Right atrium auricular region (tissue), 2 donors: ENCODE measurements at regions not wholly inside any gene's neighbourhood (a gene's known extent, or its start where the extent isn't known, plus 50 kb on each side); places are given as distances from the start of the nearest gene placed in this dataset.
"Not testable (repeated sequence)": the region's sequence is repeated elsewhere in the genome, so short reads cannot be mapped to it uniquely, and the experiment has no call there.

Experiments used
- DNase-seq: peaks from one replicate; pipeline ENCODE4 v3.0.0-alpha.2; 2019; ENCODE audit warnings: low spot score
- H3K27ac ChIP-seq, 2 donors: fragments of 200-600 bp; sonication (generic); 1 replicate in 1 of 2; 2 replicates in 1 of 2; pipeline ENCODE4 v1.5.1; 2016 to 2019
- H3K27me3 ChIP-seq, 2 donors: fragments of 200-600 bp; sonication (generic); one replicate each; pipeline versions ENCODE4 v1.5.1 to v1.6.0; 2017 to 2019
- H3K36me3 ChIP-seq: fragments of 200-600 bp; sonication (generic); one replicate; pipeline ENCODE4 v1.5.1; 2016
- H3K4me1 ChIP-seq, 2 donors: fragments of 200-600 bp; sonication (generic); one replicate each; pipeline versions ENCODE4 v1.5.1 to v1.6.0; 2017 to 2019
- H3K4me3 ChIP-seq, 2 donors: fragments of 200-600 bp; sonication (generic); 1 replicate in 1 of 2; 2 replicates in 1 of 2; pipeline ENCODE4 v1.5.1; 2017 to 2019; ENCODE audit warnings: mild to moderate bottlenecking in 1 of 2, moderate library complexity in 1 of 2
- H3K9me3 ChIP-seq, 2 donors: fragments of 200-600 bp; sonication (generic); one replicate each; pipeline ENCODE4 v1.5.1; 2019
- TF ChIP-seq, protein P1 (sequence below), 2 donors: fragments of 200-600 bp; sonication (generic); IDR thresholded peaks; one replicate each; pipeline ENCODE4 v1.5.1; 2019; ENCODE audit warnings: antibody characterized with exemption in 2 of 2

DNA sequence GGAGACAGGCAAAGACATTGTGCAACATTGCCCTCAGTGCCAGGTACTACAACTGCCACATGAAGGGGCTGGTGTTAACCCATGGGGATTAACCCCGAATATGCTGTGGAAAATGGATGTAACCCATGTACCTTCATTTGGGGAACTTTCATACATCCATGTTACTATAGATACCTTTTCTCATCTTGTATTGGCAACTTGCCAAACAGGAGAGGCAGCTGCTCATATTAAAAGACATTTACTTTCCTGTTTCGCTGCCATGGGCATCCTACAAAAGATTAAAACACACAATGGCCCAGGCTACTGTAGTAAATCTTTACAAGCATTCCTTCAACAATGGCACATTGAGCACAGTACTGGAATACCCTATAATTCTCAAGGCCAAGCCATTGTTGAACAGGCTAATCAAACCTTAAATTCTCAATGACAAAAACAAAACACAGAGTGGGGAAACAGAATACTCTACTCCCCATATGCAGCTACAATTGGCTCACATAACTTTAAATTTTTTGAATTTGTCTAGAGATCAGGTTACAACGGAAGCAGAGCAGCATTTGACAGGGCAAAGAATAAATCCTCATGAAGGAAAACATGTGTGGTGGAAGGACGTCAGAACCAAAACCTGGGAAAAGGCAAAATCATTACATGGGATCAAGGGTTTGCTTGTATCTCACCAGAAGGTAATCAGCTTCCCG is 1723.5 kb upstream of the LRRTM1 start:
- Histone ChIP-seq H3K27me3 (no peaks in the 10 kb centered on the region), H3K9me3 (no peaks in the 10 kb centered on the region), H3K4me3 (no peak overlapping the region), H3K4me1 (no peaks in the 10 kb centered on the region), H3K36me3 (no peaks in the 10 kb centered on the region), H3K27ac (no peak overlapping the region)
- DNase-seq: no peak
- TF ChIP-seq, protein P1, sequence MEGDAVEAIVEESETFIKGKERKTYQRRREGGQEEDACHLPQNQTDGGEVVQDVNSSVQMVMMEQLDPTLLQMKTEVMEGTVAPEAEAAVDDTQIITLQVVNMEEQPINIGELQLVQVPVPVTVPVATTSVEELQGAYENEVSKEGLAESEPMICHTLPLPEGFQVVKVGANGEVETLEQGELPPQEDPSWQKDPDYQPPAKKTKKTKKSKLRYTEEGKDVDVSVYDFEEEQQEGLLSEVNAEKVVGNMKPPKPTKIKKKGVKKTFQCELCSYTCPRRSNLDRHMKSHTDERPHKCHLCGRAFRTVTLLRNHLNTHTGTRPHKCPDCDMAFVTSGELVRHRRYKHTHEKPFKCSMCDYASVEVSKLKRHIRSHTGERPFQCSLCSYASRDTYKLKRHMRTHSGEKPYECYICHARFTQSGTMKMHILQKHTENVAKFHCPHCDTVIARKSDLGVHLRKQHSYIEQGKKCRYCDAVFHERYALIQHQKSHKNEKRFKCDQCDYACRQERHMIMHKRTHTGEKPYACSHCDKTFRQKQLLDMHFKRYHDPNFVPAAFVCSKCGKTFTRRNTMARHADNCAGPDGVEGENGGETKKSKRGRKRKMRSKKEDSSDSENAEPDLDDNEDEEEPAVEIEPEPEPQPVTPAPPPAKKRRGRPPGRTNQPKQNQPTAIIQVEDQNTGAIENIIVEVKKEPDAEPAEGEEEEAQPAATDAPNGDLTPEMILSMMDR (IDR thresholded peaks at IDR 0.05): no peak

DNA sequence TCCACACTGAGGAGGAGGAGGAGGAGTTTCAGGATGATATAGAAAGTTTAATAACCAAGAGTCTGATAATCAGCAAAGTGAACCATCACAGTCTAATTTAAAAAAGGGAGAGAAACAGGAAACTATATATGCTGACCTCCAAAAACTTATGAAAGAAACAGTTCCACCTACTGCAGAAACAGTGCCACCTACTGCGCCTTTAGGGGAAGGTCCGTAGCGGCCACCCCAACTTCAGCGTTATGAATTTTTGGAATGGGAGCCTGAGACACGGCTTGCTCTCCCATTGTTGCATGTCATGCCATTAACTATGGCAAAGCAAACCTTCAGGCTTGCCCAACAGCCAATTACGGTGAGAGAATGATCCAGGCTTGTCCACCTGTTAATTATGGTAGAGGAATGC is 1719.2 kb upstream of the LRRTM1 start:
- TF ChIP-seq, protein P1 (IDR thresholded peaks at IDR 0.05): no peak
- DNase-seq: no peak
- H3K27me3 ChIP-seq: no peaks in the 10 kb centered on the region

DNA sequence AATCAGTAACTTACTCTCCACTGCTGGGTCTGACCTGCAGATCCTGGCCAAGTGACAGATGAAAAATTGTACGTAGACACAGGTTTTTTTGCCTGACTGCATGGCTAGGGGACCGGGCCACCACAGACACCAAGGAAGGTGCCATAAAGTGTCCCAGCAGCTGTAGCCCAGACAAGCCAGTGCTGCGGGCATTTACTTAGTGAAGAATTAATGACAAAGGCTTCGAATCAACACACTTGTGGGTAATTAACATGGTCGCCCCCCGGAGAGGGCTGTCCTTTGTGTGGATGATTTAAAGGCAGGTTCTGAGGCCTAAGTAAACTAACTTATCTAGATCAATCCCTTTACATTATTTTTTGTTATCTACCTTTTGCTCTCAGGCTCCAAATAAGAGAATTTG is 1709.1 kb upstream of the LRRTM1 start:
- Histone ChIP-seq H3K4me3 (no peak overlapping the region), H3K9me3 (no peaks in the 10 kb centered on the region), H3K36me3 (no peaks in the 10 kb centered on the region), H3K4me1 (no peaks in the 10 kb centered on the region), H3K27me3 (no peaks in the 10 kb centered on the region), H3K27ac (no peak overlapping the region)
- TF ChIP-seq, protein P1 (IDR thresholded peaks at IDR 0.05): no peak
- no peak for DNase-seq

More for the DNA sequence above, 1719.2 kb upstream of the LRRTM1 start:
- Histone ChIP-seq H3K27ac (no peak overlapping the region), H3K9me3 (no peaks in the 10 kb centered on the region), H3K4me1 (no peaks in the 10 kb centered on the region), H3K36me3 (no peaks in the 10 kb centered on the region), H3K4me3 (no peak overlapping the region)

DNA sequence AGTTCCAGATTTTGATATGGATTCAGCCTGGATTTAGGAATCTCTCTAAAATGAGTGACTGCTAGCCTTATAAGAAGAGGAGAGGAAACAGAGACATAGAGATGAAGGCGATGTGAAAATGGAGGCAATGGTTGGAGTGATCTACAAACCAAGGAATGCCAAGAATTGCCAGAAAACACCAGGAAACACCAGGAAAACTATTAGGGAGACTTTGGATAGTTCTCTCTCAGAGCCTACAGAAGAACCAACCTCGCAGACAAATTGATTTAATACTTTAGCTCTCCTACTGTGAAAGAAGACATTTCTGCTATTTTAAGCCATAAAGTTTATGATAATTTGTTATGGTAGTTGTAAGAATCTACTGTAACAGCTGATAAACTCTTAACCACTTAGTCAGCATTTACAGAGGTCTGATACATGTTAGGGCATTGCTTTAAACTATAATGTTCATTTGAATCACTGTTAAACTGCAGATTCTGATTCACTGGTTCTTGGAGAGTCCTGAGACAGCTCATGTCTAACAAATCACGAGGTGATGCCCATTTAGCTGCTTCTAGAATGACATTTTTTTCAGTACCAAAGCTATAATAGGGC is 1702.6 kb upstream of the LRRTM1 start:
- Histone ChIP-seq H3K4me3 (no peak overlapping the region), H3K27ac (no peak overlapping the region), H3K27me3 (no peaks in the 10 kb centered on the region), H3K4me1 (no peaks in the 10 kb centered on the region), H3K36me3 (no peaks in the 10 kb centered on the region), H3K9me3 (no peaks in the 10 kb centered on the region)
- TF ChIP-seq, protein P1 (IDR thresholded peaks at IDR 0.05): no peak
- DNase-seq: no peak

DNA sequence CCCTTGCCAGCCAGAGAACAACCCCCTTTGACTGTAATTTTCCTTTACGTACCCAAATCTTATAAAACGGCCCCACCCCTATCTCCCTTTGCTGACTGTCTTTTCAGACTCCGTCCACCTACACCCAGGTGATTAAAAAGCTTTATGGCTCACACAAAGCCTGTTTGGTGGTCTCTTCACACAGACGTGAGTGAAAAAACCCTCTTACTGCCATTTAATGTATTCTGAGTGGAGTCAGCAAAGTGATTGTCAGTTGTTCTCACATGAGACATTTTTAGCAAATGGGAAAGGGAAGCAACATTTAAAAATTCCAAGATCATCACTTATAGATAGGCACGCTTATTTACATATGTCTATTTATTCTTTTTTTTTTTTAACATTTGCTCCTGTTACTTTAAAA is 1701.3 kb upstream of the LRRTM1 start:
- H3K4me3 ChIP-seq, H3K9me3 ChIP-seq, H3K27me3 ChIP-seq, H3K36me3 ChIP-seq, H3K4me1 ChIP-seq, DNase-seq, H3K27ac ChIP-seq: not testable (repeated sequence)

GRCh38 chr2:82001614-82002013 is 1697.1 kb upstream of the LRRTM1 start:
- DNase-seq: no peak
- H3K9me3 ChIP-seq: no peaks in the 10 kb centered on the region
- H3K36me3 ChIP-seq: no peaks in the 10 kb centered on the region
- H3K27me3 ChIP-seq: no peaks in the 10 kb centered on the region
- TF ChIP-seq, protein P1 (IDR thresholded peaks at IDR 0.05): no peak
- H3K27ac ChIP-seq: no peak overlapping the region
- no peak overlapping the region for H3K4me3 ChIP-seq
- H3K4me1 ChIP-seq: no peaks in the 10 kb centered on the region
